ENCODE measurements at regions not wholly inside any gene's neighbourhood (a gene's known extent, or its start where the extent isn't known, plus 50 kb on each side); places are given as distances from the start of the nearest gene placed in this dataset.

DNA sequence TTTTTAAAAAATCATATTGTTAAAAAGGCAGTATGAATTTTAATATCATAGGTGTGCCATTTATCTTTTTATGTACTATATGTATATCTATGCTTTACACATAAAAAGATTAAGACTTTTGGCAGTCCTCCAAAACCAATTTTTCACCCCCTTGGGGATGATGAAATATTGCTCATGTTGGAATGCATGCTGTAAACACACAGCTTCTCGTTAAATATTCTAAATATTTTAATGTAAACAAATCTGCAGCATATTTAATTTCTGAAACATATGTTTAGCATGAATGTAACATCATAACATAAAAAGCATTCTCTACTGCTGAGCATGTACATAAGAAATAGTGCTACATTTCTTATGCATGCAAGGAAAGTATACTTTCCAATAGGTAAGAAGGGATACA lies 484.3 kb upstream of the LRATD1 start:
- TF ChIP-seq, protein P1, sequence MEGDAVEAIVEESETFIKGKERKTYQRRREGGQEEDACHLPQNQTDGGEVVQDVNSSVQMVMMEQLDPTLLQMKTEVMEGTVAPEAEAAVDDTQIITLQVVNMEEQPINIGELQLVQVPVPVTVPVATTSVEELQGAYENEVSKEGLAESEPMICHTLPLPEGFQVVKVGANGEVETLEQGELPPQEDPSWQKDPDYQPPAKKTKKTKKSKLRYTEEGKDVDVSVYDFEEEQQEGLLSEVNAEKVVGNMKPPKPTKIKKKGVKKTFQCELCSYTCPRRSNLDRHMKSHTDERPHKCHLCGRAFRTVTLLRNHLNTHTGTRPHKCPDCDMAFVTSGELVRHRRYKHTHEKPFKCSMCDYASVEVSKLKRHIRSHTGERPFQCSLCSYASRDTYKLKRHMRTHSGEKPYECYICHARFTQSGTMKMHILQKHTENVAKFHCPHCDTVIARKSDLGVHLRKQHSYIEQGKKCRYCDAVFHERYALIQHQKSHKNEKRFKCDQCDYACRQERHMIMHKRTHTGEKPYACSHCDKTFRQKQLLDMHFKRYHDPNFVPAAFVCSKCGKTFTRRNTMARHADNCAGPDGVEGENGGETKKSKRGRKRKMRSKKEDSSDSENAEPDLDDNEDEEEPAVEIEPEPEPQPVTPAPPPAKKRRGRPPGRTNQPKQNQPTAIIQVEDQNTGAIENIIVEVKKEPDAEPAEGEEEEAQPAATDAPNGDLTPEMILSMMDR (IDR thresholded peaks at IDR 0.05 in 4 of 5, conservative IDR thresholded peaks at IDR 0.05 in 1 of 5) = no peak
- TF ChIP-seq POLR2A (IDR thresholded peaks at IDR 0.05) = no peak

Measured in gastrocnemius medialis (tissue), 4 donors.